ENCODE measurements at regions not wholly inside any gene's neighbourhood (a gene's known extent, or its start where the extent isn't known, plus 50 kb on each side); places are given as distances from the start of the nearest gene placed in this dataset.

GRCh38 chr2:12051831-12052230 is 305.4 kb downstream of the LPIN1 start:
- Histone ChIP-seq H4K20me1 (ENCODE audit: insufficient read depth, low read length) (no peaks in the 10 kb centered on the region), H3K27ac (ENCODE audit: low read depth, low read length, poor library complexity, severe bottlenecking) (no peak overlapping the region), H3K4me3 (ENCODE audit: low read depth, low read length, poor library complexity, severe bottlenecking) (no peak overlapping the region), H3K4me2 (ENCODE audit: low read length) (peak overlapping the region; percentile 24; the same call in 1 of the 2 replicates), H2AFZ (ENCODE audit: low read length) (peak overlapping the region; percentile 43; the same call in 1 of the 2 replicates), H3K9me2 (ENCODE audit: insufficient read depth, low read length) (no peaks in the 10 kb centered on the region), H3K36me3 (ENCODE audit: insufficient read depth, low read length) (no peaks in the 10 kb centered on the region), H3K9me3 (ENCODE audit: low read length) (peaks cover 8% of the 10 kb centered on the region; the same call in 1 of the 2 replicates), H3K79me2 (ENCODE audit: insufficient read depth, low read depth, low read length) (no peaks in the 10 kb centered on the region), H3K4me1 (ENCODE audit: insufficient read depth, low read length, poor library complexity, severe bottlenecking) (peaks cover 57% of the 10 kb centered on the region)
- intact Hi-C loops (cut with micrococcal nuclease; ENCODE audit: unreplicated experiment) = loop anchor here (2.0 to 5.0 kb wide), 4 partner anchors 270 to 955 kb away; partner anchors contain the start of gene TRIB2
- DNase-seq (ENCODE audit: low spot score) = no peak
- BruUV-seq (replicated peaks) = no TSS peak
- CTCF ChIA-PET (ENCODE audit: unreplicated experiment) = interaction anchor here (0.5 kb wide), 1 partner anchor 63 kb away, joined by 5 read pairs; no protein-coding TSS in a partner anchor
- POLR2A ChIA-PET = interaction anchor here (0.7 to 0.9 kb wide), 4 partner anchors 11 to 666 kb away, joined by 3 read pairs; no protein-coding TSS in a partner anchor
- TF ChIP-seq EZH2phosphoT487 (IDR thresholded peaks at IDR 0.05; ENCODE audit: borderline replicate concordance, low read depth, low read length) = no peak
- TF ChIP-seq, protein P1, sequence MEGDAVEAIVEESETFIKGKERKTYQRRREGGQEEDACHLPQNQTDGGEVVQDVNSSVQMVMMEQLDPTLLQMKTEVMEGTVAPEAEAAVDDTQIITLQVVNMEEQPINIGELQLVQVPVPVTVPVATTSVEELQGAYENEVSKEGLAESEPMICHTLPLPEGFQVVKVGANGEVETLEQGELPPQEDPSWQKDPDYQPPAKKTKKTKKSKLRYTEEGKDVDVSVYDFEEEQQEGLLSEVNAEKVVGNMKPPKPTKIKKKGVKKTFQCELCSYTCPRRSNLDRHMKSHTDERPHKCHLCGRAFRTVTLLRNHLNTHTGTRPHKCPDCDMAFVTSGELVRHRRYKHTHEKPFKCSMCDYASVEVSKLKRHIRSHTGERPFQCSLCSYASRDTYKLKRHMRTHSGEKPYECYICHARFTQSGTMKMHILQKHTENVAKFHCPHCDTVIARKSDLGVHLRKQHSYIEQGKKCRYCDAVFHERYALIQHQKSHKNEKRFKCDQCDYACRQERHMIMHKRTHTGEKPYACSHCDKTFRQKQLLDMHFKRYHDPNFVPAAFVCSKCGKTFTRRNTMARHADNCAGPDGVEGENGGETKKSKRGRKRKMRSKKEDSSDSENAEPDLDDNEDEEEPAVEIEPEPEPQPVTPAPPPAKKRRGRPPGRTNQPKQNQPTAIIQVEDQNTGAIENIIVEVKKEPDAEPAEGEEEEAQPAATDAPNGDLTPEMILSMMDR (conservative IDR thresholded peaks at IDR 0.05; ENCODE audit: low read length) = no peak

DNA sequence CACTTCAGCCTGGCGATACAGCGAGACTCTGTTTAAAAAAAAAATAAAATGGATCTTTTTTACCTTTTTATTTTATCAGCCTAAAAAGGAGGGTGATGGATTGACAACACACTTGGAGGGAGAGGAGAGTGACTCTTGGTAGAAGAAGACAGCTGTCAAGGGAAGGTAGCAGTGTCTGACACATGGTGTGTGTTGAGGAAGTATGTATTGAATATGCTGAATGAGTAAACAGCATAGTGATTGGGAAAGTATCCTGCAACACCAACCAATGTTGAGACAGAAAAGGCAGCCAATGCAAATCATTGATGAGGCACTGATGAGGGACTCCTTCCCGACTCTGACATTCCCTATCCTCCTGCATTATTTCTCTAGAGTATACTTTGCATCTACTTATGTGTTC is 306.4 kb downstream of the LPIN1 start:
- H3K79me2 ChIP-seq (ENCODE audit: insufficient read depth, low read depth, low read length) = no peaks in the 10 kb centered on the region
- no TSS peak for BruUV-seq (replicated peaks)
- TF ChIP-seq EZH2phosphoT487 (IDR thresholded peaks at IDR 0.05; ENCODE audit: borderline replicate concordance, low read depth, low read length) = no peak
- TF ChIP-seq, protein P1 (conservative IDR thresholded peaks at IDR 0.05; ENCODE audit: low read length) = no peak
- intact Hi-C loops (cut with micrococcal nuclease; ENCODE audit: unreplicated experiment) = loop anchor here (5.0 kb wide), 3 partner anchors 270 to 955 kb away; no protein-coding TSS in a partner anchor
- no peaks in the 10 kb centered on the region for H4K20me1 ChIP-seq (ENCODE audit: insufficient read depth, low read length)
- CTCF ChIA-PET (ENCODE audit: unreplicated experiment) = no interaction called here
- H3K4me3 ChIP-seq (ENCODE audit: low read depth, low read length, poor library complexity, severe bottlenecking) = no peak overlapping the region
- POLR2A ChIA-PET = no interaction called here
- H3K4me2 ChIP-seq (ENCODE audit: low read length) = no peak overlapping the region
- H2AFZ ChIP-seq (ENCODE audit: low read length) = no peak overlapping the region
- peaks cover 8% of the 10 kb centered on the region; the same call in 1 of the 2 replicates for H3K9me3 ChIP-seq (ENCODE audit: low read length)
- H3K36me3 ChIP-seq (ENCODE audit: insufficient read depth, low read length) = no peaks in the 10 kb centered on the region
- DNase-seq (ENCODE audit: low spot score) = no peak
- H3K27ac ChIP-seq (ENCODE audit: low read depth, low read length, poor library complexity, severe bottlenecking) = no peak overlapping the region
- peaks cover 57% of the 10 kb centered on the region for H3K4me1 ChIP-seq (ENCODE audit: insufficient read depth, low read length, poor library complexity, severe bottlenecking)
- no peaks in the 10 kb centered on the region for H3K9me2 ChIP-seq (ENCODE audit: insufficient read depth, low read length)

- DNase-seq (ENCODE audit: low spot score) = no peak
- POLR2A ChIA-PET = interaction anchor here (1.1 to 2.1 kb wide), 8 partner anchors 9 to 63 kb away, joined by 3 to 21 read pairs (median 4); no protein-coding TSS in a partner anchor
- no TSS peak for BruUV-seq (replicated peaks)
- no peak overlapping the region for H3K27ac ChIP-seq (ENCODE audit: low read depth, low read length, poor library complexity, severe bottlenecking)
- peaks cover 39% of the 10 kb centered on the region for H3K4me1 ChIP-seq (ENCODE audit: insufficient read depth, low read length, poor library complexity, severe bottlenecking)
- H3K36me3 ChIP-seq (ENCODE audit: insufficient read depth, low read length) = no peaks in the 10 kb centered on the region
- intact Hi-C loops (cut with micrococcal nuclease; ENCODE audit: unreplicated experiment) = loop anchor here (5.0 kb wide), 3 partner anchors 267 to 952 kb away; no protein-coding TSS in a partner anchor
- H3K4me2 ChIP-seq (ENCODE audit: low read length) = no peak overlapping the region
- H4K20me1 ChIP-seq (ENCODE audit: insufficient read depth, low read length) = no peaks in the 10 kb centered on the region
- TF ChIP-seq EZH2phosphoT487 (IDR thresholded peaks at IDR 0.05; ENCODE audit: borderline replicate concordance, low read depth, low read length) = no peak
- TF ChIP-seq, protein P1 (conservative IDR thresholded peaks at IDR 0.05; ENCODE audit: low read length) = no peak
- peaks cover 8% of the 10 kb centered on the region; the same call in 1 of the 2 replicates for H3K9me3 ChIP-seq (ENCODE audit: low read length)
- no peaks in the 10 kb centered on the region for H3K9me2 ChIP-seq (ENCODE audit: insufficient read depth, low read length)
- CTCF ChIA-PET (ENCODE audit: unreplicated experiment) = interaction anchor here (0.5 to 1.1 kb wide), 2 partner anchors 17 to 95 kb away, joined by 3 to 5 read pairs; no protein-coding TSS in a partner anchor
- no peak overlapping the region for H2AFZ ChIP-seq (ENCODE audit: low read length)
- no peak overlapping the region for H3K4me3 ChIP-seq (ENCODE audit: low read depth, low read length, poor library complexity, severe bottlenecking)
- H3K79me2 ChIP-seq (ENCODE audit: insufficient read depth, low read depth, low read length) = no peaks in the 10 kb centered on the region
Observed at GRCh38 chr2:12054956-12055618, 308.7 kb downstream of the LPIN1 start.
